Stimulated activated CD4-positive, alpha-beta T cell treated with anti-CD3 and anti-CD28 coated beads, Interleukin-12 subunit alpha, Interleukin-12 subunit beta, amount 100 ng/mL, for 24 hours (primary cell): ENCODE measurements at regions not wholly inside any gene's neighbourhood (a gene's known extent, or its start where the extent isn't known, plus 50 kb on each side); places are given as distances from the start of the nearest gene placed in this dataset.
"Not testable (repeated sequence)": the region's sequence is repeated elsewhere in the genome, so short reads cannot be mapped to it uniquely, and the experiment has no call there.

Experiments
- DNase-seq, 2 experiments: peaks; one replicate each; pipeline ENCODE4 v3.0.0-alpha.2; 2020; ENCODE audit warnings: low read depth in 2 of 2

DNA sequence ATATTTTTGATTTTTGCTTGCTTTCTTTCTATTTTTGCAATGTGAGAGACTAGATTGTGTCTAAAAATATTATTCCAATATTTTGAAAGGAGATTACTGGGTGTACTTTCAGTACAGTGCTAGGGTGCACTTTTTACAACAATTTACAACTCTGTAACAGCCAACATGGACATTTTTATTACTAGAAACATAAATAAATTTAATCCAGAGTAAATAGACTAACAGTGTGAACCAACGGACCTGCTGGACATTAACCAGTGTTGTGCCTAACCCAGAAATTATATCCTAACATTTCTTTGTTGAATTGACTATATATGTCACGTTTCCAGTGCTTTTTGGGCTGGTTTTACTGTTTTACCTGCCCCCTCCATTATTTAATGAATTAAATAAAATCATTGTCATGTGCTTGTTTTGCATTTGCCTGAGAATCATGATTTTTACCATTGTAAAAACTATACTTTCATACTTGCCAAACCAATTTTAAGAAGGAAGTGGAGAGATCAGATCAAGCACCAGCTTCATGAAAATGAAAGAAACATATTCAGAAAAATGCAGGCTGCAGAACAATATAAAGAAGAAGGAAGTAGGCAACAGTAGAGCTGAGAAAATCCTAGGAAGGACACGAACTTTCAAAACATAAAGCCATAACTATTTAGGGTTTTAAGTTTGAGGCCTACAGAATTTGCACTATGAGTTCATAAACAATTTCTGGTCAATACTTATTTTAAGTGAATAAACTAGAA lies 400.8 kb upstream of the PIK3R1 start:
- no peak for DNase-seq

DNA sequence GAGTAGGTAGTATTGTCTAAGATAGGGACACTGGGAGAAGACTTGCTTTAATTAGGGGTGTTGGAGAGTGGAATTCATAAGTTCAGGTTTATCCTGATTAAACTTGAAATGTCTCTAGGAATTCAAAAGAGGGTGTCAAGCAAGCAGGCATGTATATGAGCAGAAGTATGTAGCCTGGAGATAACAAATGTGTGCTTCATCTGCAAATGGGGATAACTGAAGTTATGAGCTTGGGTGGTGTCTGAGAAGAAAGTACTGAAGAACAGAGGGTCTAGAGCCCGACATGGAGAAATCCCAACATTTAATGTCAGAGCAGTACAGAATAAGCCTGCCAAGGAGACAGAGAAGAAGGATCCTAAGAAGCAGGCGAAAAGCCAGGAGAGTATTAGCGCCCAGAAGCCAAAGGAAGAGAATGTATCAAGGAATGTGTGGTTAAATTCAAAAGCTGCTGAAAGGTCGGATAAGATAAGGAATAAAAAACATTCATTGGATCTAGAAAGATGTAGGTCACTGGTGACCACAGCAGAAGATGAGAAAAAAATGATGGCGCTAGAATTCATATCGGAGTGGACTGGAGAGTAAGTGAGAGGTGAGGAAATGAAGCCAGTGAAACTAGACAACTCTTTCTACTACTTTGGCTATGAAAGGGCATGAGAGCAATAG lies 401.5 kb upstream of the PIK3R1 start:
- DNase-seq: no peak

DNA sequence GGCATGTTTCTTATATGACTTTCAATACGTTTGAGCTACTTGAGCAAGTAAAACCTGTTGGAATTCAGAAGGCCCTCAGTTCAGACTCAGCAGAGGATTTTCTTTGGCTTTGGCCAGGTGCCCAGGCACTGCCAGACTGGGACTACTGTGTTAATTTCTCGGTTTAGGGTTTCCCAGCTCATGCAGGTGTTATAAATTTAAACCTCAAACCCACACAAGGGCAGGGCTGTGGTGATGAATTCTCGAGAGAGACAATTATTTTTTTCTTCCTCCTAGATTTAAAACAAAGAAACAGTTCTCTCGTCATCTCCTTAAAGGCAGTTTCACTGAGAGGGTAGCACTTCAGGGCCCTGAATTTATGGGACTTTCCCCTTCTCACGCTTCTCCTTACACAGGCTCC lies 406.0 kb upstream of the PIK3R1 start:
- no peak for DNase-seq

DNA sequence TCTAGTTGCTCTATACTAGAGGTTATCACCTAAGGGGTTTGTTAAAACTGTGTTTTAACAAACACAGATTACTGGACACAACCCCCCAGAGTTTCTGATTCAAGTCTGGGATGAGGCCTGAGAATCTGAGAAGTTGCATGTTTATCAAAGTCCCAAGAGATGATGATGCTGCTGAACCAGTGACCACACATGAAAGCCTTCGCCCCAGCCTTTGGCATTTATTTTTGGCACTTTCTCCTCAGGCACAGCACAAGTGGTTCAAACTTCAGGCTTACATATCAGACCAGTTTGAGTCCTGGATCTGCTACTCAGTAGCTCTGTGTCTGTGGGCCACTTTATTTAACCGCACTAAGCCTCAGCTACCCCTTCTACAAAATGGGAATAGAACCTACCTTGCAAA lies 407.2 kb upstream of the PIK3R1 start:
- no peak for DNase-seq

DNA sequence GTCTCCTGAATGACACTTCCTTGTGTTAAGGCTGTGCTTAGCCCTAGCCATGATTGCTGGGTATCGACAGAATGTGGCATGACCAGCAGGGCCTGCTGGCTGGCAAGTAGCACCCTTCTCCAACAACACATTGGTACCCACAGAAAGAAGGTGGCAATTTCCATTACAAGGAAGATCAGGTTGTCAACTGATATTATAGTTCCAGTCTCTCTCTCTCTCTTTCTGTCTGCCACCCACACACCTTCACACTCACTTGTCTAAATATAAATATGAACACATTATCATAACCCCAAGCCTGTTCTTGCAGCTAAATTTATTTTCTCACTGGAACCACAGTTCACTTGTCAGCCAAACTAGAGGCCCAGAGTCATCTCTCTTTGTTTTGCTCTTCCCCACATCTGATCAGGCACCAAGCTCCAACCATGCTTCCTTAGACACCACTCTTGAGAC lies 408.1 kb upstream of the PIK3R1 start:
- no peak for DNase-seq

DNA sequence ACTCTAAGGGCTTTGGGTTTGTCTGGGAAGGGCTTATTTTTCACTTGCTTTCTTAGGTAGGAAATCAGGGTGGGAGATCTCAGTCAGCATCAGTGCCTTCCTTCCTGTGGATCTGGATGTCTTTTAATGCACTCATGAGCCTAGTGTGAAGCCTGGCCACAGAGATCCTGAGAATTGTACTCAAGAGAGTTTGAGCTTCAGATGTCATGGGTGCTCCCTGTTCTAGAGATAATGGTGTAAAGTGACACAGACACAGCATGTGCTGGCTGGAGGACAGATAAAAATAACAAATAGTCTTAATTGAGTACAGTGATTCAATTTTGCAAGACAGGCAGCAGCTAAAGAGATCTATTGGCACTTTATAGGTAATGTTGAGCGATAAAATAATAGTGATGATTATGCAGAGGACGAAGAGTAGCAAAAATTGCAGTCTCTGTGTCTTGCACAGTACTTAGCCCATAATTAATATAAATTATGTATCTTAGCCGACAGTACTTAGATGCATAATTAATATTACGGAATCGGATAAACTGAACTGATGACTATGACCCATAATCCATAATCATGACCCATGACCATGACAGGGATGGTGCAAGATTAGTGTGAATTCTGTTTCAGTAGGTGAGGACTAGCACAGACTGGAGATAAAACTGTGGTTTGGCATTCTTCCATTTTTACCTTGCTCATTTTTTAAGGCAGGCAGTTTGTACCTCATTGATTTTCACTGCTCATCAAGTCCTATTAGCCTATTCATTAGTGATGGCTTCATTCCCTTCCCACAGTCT lies 408.7 kb upstream of the PIK3R1 start:
- no peak for DNase-seq

DNA sequence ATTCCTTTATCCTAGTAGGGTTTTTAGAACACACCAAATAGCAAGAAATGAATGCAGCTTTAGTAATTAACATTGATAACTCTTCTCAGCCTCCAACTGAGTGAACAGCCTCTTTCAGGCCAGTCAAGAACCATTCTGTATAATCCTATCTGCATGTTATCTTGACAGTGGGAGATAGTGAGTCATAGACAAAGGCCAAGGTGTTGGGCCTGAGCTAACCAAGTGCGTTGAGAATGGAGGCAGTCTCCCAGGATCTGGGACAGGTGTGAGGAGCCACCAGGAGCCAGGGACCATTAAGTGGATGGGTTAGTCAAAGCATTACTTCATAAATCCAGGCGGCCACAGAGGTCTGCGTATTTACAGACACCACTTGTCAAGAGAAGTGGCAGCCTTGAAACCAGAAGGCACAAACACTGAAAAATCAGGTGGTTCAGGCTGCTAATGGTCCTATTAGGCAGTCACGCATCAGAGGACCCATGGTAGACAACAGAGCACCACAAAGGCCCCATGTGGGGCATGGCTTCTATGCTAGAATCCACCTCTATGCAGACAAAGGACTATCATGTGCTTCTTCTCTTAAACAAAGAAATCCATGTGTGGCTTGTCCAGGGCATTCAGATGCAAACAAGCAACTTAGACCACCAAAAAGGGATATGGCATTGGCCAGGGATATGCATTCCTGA lies 409.7 kb upstream of the PIK3R1 start:
- DNase-seq: no peak

DNA sequence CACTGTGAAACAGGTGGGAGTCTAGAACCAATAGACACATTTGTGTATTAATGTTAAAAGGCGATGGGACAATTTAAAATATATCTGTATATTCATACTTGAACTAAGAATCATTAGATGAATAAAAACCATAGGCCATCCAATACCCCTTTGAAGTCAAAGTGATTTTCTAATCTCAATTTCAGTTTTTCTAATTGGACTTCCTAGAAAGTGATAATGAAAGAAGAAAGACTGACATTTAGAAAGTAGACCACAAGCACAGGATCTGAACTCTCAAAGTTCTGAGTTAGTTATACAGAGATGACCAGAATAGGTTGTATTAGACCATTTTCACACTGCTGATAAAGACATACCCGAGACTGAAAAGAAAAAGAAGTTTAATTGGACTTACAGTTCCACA lies 412.8 kb upstream of the PIK3R1 start:
- no peak for DNase-seq

DNA sequence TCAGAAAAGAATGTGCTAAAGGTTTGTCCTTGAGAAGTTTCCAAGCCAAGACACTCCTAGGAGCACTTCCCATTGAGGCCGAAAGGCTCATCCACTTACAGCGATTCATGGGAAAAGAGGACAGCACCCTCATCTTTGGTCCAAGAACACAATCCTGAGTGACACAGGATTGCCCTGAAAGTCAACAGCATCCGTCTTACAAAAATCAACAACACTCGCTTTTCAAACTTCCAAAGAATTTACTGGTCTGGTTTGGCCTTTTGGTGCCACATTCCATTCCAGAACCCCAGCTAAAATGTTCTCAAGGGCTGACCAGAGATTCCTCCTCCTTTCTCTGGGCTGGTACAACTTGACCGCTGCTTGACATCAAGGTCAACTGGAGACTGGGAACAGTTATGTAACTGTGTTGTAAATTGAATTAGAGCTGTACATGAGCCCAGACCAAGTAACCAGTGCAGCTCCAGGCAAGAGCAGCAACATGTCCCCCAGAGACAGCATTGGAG lies 415.8 kb upstream of the PIK3R1 start:
- no peak for DNase-seq

DNA sequence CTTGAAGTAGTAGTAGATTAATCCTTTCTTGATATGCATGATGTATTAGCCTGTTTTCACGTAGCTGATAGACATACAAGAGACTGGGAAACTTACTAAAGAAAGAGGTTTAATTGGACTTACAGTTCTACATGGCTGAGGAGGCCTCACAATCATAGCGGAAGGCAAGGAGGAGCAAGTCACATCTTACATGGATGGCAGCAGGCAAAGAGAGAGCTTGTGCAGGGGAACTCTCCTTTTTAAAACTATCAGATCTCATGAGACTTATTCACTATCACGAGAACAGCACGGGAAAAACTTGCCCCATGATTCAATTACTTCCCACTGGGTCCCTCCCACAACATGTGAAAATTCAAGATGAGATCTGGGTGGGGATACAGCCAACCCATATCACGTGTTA lies 417.1 kb upstream of the PIK3R1 start:
- DNase-seq: not testable (repeated sequence)

DNA sequence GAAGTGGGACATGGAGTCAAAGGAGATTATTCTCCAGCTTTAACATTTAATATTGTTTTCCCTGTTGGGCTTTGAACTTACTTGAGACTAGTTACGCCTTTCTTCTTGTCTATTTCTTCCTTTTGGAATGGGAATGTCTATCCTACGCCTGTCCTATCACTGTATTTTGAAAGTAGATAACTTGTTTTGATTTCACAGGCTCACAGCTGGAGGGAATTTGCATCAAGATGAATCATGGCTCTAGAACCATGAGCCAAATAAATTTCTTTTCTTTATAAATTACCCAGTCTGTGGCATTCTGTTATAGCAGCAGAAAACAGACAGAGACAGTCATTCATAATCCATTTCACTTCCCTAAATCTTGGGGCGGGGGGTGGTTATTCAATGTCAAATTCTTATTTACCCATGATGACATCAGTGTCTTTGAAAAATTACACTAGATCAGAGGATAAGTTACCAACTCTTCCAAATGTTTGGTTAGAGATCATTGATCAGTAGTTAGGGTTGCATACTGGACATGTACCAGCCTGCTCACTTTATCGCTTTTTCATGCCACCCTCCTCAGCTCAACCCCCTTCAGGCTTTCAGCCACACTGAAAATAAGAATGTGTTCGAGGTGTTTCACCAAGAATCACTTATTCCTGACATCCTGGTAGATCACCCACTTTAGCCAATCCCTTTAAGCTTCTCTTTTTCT lies 419.6 kb upstream of the PIK3R1 start:
- no peak for DNase-seq

DNA sequence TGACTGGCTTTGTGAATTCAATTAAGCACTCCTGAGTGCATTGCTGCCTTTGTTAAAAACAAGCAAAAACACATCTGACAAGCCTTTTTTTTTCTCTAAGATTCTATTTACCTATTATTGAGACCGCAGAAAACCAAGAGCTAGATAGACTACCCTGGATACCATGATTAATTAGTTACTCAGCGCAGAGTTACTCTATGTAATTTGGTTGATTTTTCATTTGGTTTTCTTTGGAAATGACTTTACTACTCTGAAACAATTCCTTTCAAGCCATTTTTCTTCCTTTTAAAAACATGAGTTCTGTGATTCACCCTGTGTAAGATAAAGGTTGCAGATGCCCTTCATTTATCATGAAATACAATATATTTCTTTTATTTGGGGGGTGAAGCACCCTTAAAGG lies 421.6 kb upstream of the PIK3R1 start:
- DNase-seq: no peak

DNA sequence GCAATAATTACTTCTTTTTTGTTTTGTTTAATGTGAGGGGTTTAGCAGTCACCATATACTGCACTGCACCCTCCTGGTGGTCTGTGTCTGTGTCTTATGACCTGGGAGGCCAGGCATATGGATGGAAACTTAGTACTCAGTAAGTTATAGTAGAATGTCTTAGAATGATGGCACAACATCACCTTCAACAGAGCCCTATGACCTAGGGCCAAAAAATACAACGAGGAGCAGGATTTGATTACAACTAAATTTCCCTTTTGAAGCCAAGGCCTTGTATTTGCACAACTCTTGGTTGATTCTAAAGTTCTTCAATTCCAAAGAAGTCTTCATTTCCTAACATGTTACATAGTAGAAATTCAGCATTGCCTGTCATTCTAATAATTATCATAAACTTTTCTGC lies 422.1 kb upstream of the PIK3R1 start:
- no peak for DNase-seq

DNA sequence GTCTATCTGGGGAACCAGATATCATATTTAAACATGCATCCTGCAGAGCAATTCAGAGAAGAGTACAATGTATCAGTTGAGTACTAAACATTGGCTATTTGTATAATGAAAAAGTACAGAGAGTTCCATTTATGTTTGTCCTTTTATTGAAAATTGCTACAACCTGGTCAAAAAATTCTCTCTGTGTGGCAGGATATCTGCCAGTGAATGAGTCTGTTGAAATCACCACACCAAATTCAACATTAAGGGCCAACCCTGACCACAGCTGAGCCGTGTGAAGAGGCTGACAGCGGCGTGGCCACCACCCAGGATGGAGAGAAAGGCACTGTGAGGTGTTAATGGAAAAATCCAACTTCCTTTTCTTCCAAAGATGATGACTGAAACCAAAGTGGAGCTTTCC lies 422.7 kb upstream of the PIK3R1 start:
- no peak for DNase-seq

DNA sequence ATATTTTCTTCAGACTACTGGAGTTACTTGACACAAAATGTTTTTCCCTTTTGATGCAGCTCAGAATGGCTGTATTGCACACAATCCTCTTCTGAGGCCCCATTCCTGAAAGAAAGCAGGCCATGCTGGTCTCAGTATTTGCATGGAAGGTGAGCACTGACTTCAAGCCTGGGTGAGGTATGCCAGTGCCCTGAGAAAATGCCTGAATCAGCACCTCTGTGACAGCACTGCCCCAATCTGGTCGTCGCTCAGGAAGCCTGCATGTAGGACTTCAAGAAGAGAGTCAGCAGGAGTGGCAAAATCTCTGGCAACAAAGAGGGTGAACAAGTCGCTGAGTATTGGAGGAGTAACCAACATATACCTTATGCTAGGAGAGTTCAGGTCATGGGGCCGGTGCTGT lies 425.2 kb upstream of the PIK3R1 start:
- no peak for DNase-seq

DNA sequence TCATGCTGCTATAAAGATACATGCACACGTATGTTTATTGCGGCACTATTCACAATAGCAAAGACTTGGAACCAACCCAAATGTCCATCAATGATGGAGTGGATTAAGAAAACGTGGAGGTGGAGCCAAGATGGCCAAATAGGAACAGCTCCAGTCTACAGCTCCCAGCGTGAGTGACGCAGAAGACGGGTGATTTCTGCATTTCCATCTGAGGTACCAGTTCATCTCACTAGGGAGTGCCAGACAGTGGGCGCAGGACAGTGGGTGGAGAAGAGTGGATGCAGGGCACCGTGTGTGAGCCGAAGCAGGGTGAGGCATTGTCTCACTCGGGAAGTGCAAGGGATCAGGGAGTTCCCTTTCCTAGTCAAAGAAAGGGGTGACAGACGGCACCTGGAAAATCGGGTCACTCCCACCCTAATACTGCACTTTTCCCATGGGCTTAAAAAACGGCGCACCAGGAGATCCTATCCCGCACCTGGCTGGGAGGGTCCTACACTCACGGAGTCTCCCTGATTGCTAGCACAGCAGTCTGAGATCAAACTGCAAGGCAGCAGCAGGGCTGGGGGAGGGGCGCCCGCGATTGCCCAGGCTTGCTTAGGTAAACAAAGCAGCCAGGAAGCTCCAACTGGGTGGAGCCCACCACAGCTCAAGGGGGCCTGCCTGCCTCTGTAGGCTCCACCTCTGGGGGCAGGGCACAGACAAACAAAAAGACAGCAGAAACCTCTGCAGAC lies 435.5 kb upstream of the PIK3R1 start:
- DNase-seq: not testable (repeated sequence)

DNA sequence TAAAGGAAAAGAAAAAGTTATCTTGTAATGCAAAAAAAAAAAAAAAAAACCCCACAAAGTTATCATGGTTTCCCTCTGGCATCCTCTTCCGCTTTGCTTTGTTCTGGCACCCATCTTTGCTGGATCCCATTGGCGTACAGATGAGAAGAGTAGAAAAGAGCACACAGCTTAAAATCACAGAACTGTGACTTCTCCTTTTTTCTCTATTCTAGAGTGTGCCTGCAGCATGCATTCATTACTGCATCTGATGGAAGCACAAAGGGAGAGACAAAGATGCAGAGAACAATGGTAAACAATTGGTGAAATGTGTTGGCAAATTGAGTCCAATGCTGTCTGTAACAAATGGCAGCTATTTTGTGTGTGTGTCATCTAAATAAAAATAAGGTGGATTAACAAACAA lies 440.8 kb upstream of the PIK3R1 start:
- DNase-seq: no peak

DNA sequence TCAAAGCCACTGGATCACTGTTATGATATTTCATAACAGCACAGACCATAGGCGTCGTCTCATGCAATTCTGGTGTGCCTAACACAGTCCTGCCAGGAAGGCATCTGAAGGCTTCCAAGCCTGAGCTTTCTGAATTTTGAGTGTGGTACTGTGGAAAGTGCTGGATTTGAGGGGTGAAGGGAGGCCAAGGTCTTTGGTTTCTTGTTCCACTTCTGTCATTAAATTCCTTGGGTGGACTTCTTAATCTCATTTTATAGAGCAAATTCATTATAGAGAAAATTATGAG lies 441.3 kb upstream of the PIK3R1 start:
- no peak for DNase-seq

DNA sequence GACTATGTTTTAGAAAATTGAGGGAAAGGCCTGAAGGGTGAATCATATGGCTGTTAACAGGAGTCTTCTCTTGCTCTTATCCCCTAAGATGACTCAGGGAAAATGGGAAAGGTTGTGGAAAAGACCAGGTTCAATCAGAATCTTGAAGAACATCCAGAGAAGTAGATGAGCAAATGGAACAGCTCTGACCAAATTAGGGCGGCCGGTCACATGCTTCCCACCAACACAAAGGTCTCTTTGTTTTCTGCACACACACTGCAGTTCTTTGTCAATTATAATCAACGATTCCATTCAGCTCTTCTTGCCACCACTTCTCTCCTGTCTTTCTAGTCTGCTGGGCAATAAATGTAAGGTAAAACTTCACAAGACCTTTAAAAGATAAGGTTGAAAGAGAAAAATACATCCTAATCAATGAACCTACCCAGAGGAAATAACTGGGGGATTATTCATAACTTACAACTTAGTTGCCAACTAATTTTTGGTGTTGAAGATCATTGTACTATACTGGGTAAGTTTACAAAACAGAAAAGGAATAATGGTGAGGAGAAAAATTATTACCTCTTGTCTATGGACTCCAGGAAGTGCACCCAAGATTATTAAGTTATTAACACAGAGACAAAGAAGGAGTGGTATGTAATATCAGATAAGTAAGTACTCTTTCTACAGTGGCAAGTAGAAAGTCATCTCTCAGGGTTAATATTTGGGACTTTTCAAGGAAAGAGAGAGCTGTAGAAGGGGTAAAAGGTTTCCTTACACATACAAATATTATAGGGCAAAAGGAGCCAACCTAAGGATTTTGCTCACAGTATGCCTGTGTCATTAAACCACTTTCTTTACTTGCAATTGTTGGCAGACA lies 441.9 kb upstream of the PIK3R1 start:
- DNase-seq: no peak

DNA sequence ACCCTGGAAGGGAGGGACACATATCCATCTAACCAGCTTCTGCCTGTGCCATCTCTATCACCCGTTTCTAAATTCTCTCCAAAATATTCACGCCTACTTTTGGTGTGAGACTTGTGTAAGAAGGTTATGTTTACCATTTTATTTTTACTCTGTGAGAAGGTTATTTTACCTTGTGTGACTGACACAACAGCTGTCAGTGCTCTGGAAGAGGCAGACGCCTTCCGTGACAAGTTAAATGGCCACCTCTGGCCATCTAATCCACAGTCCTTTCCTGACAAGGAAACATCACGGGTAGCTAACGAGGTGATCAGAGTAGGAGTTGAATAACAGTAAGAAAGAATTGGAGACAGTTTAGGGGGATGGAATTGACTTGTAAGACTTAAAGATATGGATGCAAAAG lies 443.8 kb upstream of the PIK3R1 start:
- no peak for DNase-seq
